Activated naive CD4-positive, alpha-beta T cell treated with anti-CD3 and anti-CD28 coated beads, Interleukin-2, amount 50 U/mL, for 24 hours (primary cell): ENCODE measurements at regions not wholly inside any gene's neighbourhood (a gene's known extent, or its start where the extent isn't known, plus 50 kb on each side); places are given as distances from the start of the nearest gene placed in this dataset.

ENCODE experiments used
- H3K27ac Mint-ChIP-seq: one replicate; pipeline ENCODE4 v1.8.0; 2021; ENCODE audit warnings: mild to moderate bottlenecking, mixed read lengths
- H3K27me3 Mint-ChIP-seq: one replicate; pipeline ENCODE4 v1.8.0; 2021; ENCODE audit warnings: mixed read lengths
- H3K36me3 Mint-ChIP-seq: one replicate; pipeline ENCODE4 v1.8.0; 2021; ENCODE audit warnings: mixed read lengths
- H3K4me1 Mint-ChIP-seq: one replicate; pipeline ENCODE4 v1.8.0; 2021; ENCODE audit warnings: mixed read lengths
- H3K4me3 Mint-ChIP-seq: one replicate; pipeline ENCODE4 v1.8.0; 2021; ENCODE audit warnings: mild to moderate bottlenecking, mixed read lengths
- H3K9me3 Mint-ChIP-seq: one replicate; pipeline ENCODE4 v1.8.0; 2021; ENCODE audit warnings: mixed read lengths

DNA sequence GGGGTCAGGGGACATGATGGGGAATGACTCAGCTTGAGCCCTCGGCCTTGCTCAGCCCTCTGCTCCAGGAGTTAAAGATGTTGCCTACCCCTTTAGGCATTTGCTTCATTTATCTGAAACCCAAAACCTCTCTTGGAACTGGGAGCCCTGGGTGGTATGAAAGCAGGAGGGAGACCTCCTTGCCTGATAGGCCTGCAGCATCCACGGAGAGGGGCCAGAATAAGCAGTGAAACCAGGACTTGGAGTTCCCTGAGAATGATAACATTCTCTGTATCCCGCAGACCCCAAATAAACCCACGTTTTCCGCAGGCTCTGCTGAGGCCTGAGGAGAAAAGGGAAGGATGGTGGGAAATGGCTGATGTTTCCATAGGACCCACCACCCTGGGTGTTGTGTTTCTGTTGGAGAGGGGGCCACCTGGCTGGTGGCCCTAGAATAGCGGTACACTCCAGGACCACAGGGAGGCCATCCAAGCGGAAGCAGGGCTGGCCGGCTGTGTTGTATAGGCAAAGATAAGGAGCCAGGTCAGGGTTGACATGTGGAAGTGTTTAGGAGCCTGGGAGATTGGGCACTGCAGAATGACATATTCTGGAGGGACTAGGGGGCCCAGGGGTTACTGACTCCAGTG, 77.4 kb downstream of the FOXD2 start:
- no peaks in the 10 kb centered on the region for H3K9me3 Mint-ChIP-seq
- no peak overlapping the region for H3K4me3 Mint-ChIP-seq
- H3K27ac Mint-ChIP-seq: no peak overlapping the region
- H3K36me3 Mint-ChIP-seq: peaks cover 1% of the 10 kb centered on the region
- H3K4me1 Mint-ChIP-seq: no peaks in the 10 kb centered on the region
- peaks cover 28% of the 10 kb centered on the region for H3K27me3 Mint-ChIP-seq

DNA sequence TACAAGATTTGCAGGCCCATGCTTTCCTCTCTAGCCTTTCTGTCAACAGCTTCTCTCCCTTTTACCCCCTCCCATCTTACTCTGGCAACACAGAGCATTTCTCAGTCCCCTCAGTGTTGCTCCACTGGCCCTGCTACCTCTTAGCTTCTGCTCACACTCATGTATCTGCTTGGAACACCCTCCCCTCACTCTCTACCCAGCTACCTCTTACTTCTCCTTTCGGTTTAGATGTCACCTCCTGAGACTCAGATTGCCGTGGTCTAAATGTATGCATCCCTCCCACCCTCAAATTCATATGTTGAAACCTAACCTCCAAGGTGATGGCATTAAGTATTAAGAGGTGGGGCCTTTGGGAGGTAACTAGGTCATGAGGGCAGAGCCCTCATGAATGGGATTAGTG, 80.1 kb downstream of the FOXD2 start:
- Mint-ChIP-seq H3K27me3 (peaks cover 16% of the 10 kb centered on the region), H3K27ac (no peak overlapping the region), H3K4me1 (no peaks in the 10 kb centered on the region), H3K4me3 (no peak overlapping the region), H3K36me3 (peaks cover 1% of the 10 kb centered on the region), H3K9me3 (no peaks in the 10 kb centered on the region)

DNA sequence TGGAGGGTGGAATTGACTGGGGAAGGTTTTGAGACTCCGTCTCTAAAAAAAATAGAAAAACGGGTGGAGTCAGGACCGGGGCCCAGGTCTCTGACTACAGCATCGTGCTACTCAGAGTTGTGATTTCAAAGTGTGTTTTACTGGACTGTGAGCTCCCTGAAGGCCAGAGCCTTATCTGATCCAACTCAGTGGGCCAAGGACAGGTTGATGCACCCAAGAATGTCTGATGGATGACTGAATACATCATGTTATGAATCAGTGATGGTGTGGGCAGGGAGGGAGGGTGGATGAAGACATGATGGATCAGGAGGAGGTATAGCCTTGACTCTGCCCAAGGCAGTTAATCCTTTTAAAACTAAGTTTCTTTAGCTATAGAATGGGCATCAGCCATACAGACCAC, 81.6 kb downstream of the FOXD2 start:
- H3K27me3 Mint-ChIP-seq: peaks cover 20% of the 10 kb centered on the region
- H3K4me3 Mint-ChIP-seq: no peak overlapping the region
- no peak overlapping the region for H3K27ac Mint-ChIP-seq
- no peaks in the 10 kb centered on the region for H3K9me3 Mint-ChIP-seq
- H3K4me1 Mint-ChIP-seq: no peaks in the 10 kb centered on the region
- H3K36me3 Mint-ChIP-seq: no peaks in the 10 kb centered on the region

DNA sequence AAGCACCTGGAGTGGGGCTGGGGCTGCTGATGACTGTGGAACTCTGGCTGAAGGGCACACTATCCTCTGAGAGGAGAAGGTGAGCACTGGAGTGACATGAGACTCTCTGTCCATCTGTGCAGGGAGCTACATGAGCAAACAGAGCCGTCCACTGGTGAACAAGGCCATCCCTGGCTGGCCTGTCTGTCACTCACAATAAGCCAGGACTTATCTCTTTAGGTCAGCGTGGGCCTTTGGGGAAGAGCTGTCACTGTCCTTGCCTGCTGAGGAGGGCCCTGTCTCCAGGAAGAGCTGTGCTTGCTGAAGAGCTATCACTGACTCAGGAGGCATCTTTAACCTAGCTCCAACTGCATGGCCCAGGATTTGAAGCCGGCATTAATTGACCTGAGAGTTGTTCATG, 82.1 kb downstream of the FOXD2 start:
- peaks cover 23% of the 10 kb centered on the region for H3K27me3 Mint-ChIP-seq
- H3K4me3 Mint-ChIP-seq: no peak overlapping the region
- H3K27ac Mint-ChIP-seq: no peak overlapping the region
- no peaks in the 10 kb centered on the region for H3K4me1 Mint-ChIP-seq
- no peaks in the 10 kb centered on the region for H3K36me3 Mint-ChIP-seq
- H3K9me3 Mint-ChIP-seq: no peaks in the 10 kb centered on the region

DNA sequence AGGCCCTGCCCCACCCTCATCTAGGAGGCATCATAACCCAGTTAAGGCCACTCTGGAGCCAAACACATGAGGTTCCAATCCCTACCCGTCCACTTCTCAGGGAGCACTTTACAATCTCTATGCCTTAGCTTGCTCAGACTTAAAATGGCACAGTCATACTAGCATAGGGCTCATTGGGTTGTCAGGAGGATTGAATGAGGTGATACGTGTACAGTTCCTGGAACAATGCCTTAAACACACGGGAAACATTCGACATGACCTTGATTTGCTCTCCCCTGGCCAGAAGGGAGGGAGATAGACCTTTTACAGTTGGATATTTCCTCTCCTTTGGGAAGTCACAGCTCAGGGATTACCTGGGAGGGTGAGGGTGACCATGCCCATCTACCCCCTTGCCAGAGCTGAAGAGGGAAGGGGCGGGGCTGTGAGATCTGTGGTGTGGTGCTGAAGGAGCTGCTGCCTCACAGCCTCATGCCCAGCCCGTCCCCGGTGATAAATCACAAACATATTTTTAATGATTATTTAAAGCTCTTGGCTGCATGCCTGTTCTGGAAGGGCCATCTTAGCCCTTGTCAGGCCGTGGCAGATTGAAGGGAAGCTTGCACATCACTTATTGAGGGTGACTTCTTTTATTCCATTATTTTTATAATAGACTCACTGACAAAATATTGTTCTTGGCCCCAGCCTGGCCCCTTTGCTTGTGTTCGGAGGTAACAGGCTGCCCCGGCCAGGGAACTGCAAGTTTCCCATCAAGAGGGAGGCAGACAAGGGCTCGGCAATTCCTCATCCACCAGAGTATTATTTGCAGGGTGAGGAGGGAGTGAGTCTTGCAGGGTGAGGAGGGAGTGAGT, 83.4 kb downstream of the FOXD2 start:
- Mint-ChIP-seq H3K36me3 (no peaks in the 10 kb centered on the region), H3K27me3 (peaks cover 22% of the 10 kb centered on the region), H3K4me3 (no peak overlapping the region), H3K9me3 (no peaks in the 10 kb centered on the region), H3K4me1 (no peaks in the 10 kb centered on the region), H3K27ac (no peak overlapping the region)

DNA sequence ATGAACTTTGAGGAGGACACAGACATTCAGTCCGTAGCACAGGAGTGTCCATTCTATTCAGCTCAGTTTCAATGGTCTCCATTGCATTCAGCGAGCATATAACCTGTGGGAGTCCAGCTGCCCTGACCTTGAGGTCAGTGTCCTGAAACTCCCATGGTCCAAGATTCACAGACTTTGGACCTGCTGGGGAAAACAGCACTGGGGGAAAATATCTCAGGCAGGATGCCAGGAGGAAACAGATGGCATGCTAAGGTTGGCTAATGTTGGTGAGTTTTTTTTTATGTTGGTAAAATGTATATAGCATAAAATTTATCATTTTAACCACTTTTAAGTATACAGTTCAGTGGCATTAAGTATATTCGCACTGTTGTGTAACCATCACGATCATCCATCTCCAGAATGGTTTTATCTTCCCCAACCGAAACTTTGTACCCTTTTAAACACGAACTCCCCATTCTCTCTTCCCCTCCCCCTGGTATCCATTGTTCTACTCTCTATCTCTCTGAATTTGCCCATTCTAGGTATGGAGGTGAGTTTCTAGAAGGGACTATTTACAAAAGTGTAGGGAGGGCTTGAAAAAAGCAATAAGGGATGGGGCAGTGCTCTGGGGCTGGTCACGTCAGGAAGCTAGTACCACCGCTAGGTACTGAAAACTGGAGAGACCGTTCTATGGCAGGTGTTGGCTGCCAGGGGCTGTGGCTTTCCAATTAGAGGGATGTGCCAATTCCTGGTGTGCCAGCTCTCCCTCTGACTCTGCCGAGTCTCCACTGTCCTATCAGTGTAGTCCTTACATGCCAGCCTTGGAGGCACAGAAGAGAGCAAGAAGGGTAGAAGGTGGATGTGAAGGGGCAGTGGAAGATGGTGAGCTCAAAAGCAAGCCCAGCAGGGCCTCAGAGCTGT, 85.3 kb downstream of the FOXD2 start:
- Mint-ChIP-seq H3K27me3 (peaks cover 25% of the 10 kb centered on the region), H3K9me3 (peaks cover 4% of the 10 kb centered on the region), H3K36me3 (peaks cover 1% of the 10 kb centered on the region), H3K4me1 (no peaks in the 10 kb centered on the region), H3K27ac (no peak overlapping the region), H3K4me3 (no peak overlapping the region)

DNA sequence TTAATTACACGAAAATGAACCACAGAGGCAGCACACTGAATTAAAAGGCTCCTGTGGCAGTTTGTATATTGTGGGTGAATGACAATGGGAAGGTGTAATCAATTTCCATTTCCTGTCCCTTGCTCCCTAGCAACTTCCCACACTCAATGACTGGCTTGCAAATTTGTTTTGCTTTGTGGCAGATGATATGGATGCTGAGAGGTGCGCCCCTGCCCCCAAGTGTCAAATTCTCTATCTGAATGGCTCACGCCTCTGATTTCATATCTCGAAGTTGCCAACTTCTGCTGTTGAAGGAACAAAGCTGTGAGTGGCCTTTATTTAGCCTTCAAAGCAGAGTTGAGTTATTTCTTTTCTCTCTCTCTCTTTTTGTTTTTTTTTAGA, 86.0 kb downstream of the FOXD2 start:
- H3K9me3 Mint-ChIP-seq: peaks cover 9% of the 10 kb centered on the region
- H3K4me3 Mint-ChIP-seq: no peak overlapping the region
- peaks cover 1% of the 10 kb centered on the region for H3K36me3 Mint-ChIP-seq
- no peaks in the 10 kb centered on the region for H3K4me1 Mint-ChIP-seq
- H3K27ac Mint-ChIP-seq: no peak overlapping the region
- peaks cover 28% of the 10 kb centered on the region for H3K27me3 Mint-ChIP-seq

DNA sequence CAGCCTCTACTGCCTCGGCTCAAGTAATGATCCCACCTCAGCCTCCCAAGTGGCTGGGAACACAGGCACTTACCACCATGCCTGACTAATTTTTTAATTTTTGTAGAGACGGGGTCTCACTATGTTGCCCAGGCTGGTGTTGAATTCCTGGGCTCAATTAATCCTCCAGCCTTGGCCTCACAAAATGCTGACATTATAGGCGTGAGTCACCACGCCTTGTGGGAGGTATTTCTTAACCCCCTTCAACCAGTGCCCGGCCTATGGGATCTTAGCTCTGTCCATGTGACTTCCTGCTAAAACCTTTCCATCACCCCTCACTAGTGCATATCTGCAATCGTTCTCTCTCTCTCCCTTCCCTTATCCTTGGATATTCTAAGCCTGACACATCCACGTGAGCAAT, 86.4 kb downstream of the FOXD2 start:
- Mint-ChIP-seq H3K36me3 (peaks cover 1% of the 10 kb centered on the region), H3K27ac (no peak overlapping the region), H3K27me3 (peaks cover 31% of the 10 kb centered on the region), H3K4me3 (no peak overlapping the region), H3K9me3 (peaks cover 9% of the 10 kb centered on the region), H3K4me1 (no peaks in the 10 kb centered on the region)

DNA sequence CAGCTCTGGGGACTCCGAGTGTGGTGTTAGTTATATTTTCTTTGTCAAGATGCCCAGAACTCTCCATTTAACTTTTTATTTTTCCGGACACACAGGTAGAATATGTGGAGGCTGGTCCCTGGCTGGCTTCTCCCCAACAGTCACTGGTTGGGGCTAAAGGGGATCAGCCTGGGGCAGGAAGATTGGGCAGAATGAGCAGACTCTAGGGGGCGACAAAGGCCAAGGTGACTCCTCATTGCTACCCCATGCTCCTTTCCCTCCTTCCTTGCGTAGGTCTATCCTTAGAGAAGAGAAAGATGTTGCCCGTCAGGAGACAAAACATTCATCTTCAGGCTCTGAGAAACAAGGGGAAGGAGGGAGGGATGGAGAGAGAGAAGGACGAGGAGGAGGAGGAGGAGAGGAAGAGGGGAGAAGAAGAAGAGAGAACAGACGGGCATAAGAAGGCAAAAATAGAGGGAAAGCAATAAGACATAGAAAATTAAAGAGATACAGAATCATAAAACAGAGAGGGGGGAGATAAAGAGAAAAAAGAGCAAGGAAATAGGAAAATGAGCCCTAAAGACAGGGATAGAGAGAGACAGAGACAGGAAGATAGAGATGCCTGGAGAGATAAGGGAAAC, 89.9 kb downstream of the FOXD2 start:
- Mint-ChIP-seq H3K9me3 (peaks cover 9% of the 10 kb centered on the region), H3K4me1 (no peaks in the 10 kb centered on the region), H3K36me3 (peaks cover 1% of the 10 kb centered on the region), H3K27me3 (peaks cover 52% of the 10 kb centered on the region), H3K4me3 (no peak overlapping the region), H3K27ac (peak overlapping the region; percentile 69)

DNA sequence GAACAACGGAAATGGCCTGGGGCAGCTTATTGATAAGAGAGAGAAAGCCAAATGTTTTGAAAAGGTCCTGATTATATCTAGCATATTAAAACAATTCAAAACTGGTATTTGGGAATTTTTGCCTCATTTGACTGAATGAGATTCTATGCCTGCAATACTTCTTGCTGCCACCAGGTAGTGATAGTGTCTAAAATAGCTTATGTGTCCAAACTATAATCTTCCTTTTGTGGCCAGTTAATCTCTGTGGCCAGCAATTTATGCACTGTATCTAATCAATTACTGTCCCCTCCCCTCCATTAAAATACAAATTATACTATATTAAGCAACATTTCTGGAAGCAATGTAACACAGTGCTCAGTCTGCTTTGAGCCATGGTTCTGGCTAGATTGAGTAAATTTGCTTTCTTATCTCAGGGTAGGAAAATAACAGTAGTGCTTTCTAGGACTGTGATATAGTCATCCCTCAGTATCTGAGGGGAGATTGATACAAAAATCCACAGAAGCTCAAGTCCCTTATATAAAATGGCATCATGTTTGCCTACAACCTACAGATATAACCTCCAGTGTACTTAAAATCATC, 91.8 kb downstream of the FOXD2 start:
- H3K4me3 Mint-ChIP-seq: no peak overlapping the region
- peaks cover 7% of the 10 kb centered on the region for H3K4me1 Mint-ChIP-seq
- H3K9me3 Mint-ChIP-seq: peaks cover 9% of the 10 kb centered on the region
- H3K27ac Mint-ChIP-seq: no peak overlapping the region
- H3K27me3 Mint-ChIP-seq: peaks cover 51% of the 10 kb centered on the region
- peaks cover 1% of the 10 kb centered on the region for H3K36me3 Mint-ChIP-seq

DNA sequence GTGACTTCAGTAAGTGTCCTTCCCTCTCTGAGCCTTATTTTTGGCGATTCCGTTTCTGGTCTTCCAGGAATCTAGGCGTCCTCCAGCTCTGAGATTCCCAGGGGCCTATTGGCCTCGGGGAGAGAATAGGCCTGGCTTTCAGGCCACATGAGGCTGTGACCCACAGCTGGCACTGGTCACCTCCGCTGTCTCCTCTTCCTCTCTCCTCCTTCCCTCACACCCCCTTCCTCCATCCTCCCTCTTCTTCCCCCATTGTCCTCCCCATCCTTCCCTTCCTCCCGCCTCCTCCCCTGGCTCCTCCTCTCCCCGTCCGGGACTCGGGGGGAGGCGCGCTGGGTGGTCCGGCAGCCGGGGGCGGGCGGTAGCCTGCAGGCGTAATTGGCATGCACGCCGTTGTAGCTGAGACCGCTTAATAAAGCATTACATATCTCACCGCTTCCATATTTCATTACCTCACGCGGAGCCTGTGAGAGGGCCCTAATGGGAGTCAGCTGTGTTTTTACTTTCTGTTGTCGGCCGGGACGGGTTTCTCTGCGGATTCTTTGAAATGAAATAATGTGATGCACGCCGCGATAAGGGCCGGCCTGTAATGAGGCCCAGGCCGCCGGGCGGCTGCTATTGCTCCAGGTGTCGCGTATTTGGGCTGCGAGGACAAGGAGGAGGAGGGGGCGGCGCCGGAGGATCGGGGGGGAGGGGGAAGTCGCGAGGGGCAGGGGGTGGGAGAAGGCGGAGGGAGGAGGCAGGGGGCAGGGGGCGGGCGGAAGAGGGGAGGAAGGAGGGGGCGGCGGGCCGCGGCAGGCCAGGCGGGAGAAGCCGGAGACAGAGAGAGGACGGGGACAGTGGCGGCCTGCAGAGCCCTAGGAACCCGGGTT, 95.3 kb downstream of the FOXD2 start:
- peaks cover 49% of the 10 kb centered on the region for H3K27me3 Mint-ChIP-seq
- peaks cover 7% of the 10 kb centered on the region for H3K4me1 Mint-ChIP-seq
- peak overlapping the region; percentile 73 for H3K4me3 Mint-ChIP-seq
- no peak overlapping the region for H3K27ac Mint-ChIP-seq
- no peaks in the 10 kb centered on the region for H3K36me3 Mint-ChIP-seq
- peaks cover 5% of the 10 kb centered on the region for H3K9me3 Mint-ChIP-seq

DNA sequence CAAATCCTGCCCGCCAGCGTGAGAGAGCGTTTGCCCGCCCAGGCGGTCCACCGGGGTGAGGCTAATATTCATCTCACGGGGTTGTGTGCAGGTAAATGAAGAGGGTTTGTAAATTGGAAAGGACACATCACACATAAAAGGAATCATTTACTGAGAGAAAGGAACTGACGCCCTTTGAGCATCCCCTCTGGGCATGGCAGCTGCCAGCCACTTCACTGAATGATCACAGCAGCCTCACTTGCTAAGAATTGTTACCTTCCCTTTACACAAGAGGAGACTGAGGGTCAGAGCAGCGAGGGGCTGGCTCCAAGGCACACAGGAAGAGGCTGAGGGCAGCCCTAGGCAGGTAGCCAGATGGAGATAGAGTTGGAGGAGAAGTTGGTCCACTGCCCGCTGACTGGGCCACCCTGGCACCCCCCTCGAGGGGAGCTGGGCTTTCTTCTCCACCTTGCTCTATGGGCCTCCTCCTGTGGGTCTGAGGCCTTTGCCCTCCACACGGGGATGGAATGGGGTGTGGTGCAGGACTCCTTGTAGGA, 96.0 kb downstream of the FOXD2 start:
- Mint-ChIP-seq H3K9me3 (no peaks in the 10 kb centered on the region), H3K27ac (no peak overlapping the region), H3K4me1 (peaks cover 7% of the 10 kb centered on the region), H3K36me3 (no peaks in the 10 kb centered on the region), H3K27me3 (peaks cover 51% of the 10 kb centered on the region), H3K4me3 (peak overlapping the region; percentile 40)

DNA sequence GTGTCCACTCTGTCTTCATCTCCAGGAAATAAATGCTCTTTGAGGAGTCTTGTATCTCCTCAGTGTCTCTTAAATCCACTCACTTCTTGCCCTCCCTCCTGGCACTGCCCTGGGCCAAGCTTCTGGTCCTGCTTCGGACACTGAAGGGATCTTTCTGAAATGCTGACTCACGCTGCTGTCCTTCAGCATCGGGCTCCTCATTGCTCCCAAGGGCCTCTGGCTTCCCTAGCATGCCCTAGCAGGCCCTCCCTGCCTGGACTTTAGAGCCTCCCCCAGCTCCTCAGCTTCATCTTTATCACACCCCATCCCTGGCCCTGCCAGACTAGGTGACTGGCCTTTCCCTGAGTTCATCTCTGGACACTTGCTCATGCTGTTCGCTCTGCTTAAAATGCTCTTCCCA, 96.6 kb downstream of the FOXD2 start:
- Mint-ChIP-seq H3K27ac (no peak overlapping the region), H3K36me3 (no peaks in the 10 kb centered on the region), H3K27me3 (peaks cover 47% of the 10 kb centered on the region), H3K9me3 (no peaks in the 10 kb centered on the region), H3K4me1 (peaks cover 7% of the 10 kb centered on the region), H3K4me3 (no peak overlapping the region)

DNA sequence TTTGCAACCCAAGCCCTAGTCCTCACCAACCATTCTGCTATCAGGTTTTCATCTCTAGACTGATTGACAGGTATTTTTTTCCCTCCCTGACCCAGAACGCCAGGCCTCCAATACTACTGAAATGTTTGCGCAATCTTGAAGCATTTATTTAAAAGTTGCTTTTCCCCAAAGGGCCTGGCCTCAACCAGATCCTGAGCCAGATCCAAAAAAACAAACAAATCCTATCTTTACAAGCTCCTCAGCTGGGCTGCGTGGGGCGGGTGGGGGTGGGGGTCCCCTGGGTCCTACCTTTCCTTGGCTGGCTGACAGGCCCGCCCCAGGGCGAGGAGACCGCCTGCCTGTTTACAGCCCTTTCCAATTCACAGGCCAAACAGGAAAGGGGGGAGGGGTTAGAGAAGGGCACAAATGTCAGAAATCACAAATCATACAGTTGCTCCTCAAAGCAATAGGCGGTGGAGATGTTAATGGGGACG, 98.8 kb downstream of the FOXD2 start:
- Mint-ChIP-seq H3K27ac (no peak overlapping the region), H3K4me1 (peaks cover 7% of the 10 kb centered on the region), H3K27me3 (peaks cover 31% of the 10 kb centered on the region), H3K36me3 (no peaks in the 10 kb centered on the region), H3K4me3 (no peak overlapping the region), H3K9me3 (no peaks in the 10 kb centered on the region)
